ENCODE measurements at regions not wholly inside any gene's neighbourhood (a gene's known extent, or its start where the extent isn't known, plus 50 kb on each side); places are given as distances from the start of the nearest gene placed in this dataset.

- H3K4me3 ChIP-seq (ENCODE audit: low read depth, low read length) = no peak overlapping the region
- no peak overlapping the region for H3K27ac ChIP-seq (ENCODE audit: extremely low read depth, low read depth, low read length)
- POLR2A ChIA-PET = no interaction called here
- H3K36me3 ChIP-seq (ENCODE audit: control insufficient read depth in 2 of 2, insufficient read depth in 1 of 2, low read length in 2 of 2) = no peaks in the 10 kb centered on the region
- CTCF ChIA-PET = interaction anchor here (0.7 kb wide), 1 partner anchor 479 kb away, joined by 3 read pairs; no protein-coding TSS in a partner anchor
- H3K4me1 ChIP-seq (ENCODE audit: control insufficient read depth, insufficient read depth, low read length) = no peaks in the 10 kb centered on the region
- TF ChIP-seq HIC1 (tag by site-specific recombination; IDR thresholded peaks at IDR 0.05) (no peak), ZBTB20 (tag by site-specific recombination; IDR thresholded peaks at IDR 0.05) (no peak), ZNF747 (tag by site-specific recombination; IDR thresholded peaks at IDR 0.05) (no peak), ZNF366 (tag by site-specific recombination; conservative IDR thresholded peaks at IDR 0.05) (no peak), ZSCAN5A (tag by site-specific recombination; IDR thresholded peaks at IDR 0.05) (no peak), ZNF501 (tag by site-specific recombination; IDR thresholded peaks at IDR 0.05) (no peak), ZNF18 (tag by site-specific recombination; IDR thresholded peaks at IDR 0.05) (no peak), MYNN (tag by site-specific recombination; IDR thresholded peaks at IDR 0.05; ENCODE audit: borderline replicate concordance) (no peak), ZFP69B (tag by site-specific recombination; IDR thresholded peaks at IDR 0.05) (no peak), ZBTB6 (tag by site-specific recombination; IDR thresholded peaks at IDR 0.05) (no peak), ZNF394 (tag by site-specific recombination; IDR thresholded peaks at IDR 0.05; ENCODE audit: borderline replicate concordance) (no peak), ZNF600 (tag by site-specific recombination; IDR thresholded peaks at IDR 0.05) (no peak), ZIC2 (tag by site-specific recombination; IDR thresholded peaks at IDR 0.05) (no peak), HOXD13 (CRISPR knock-in tag; IDR thresholded peaks at IDR 0.05; ENCODE audit: borderline replicate concordance) (no peak), ZNF670 (tag by site-specific recombination; IDR thresholded peaks at IDR 0.05; ENCODE audit: low read depth) (no peak)
- H3K9me3 ChIP-seq (ENCODE audit: control insufficient read depth, insufficient read depth, low read depth, low read length) = no peaks in the 10 kb centered on the region
These were observed 290.5 kb upstream of the RARB start for GRCh38 chr3:25137606-25138005.

GRCh38 chr3:25139267-25139666 lies 288.8 kb upstream of the RARB start:
- H3K36me3 ChIP-seq (ENCODE audit: control insufficient read depth in 2 of 2, insufficient read depth in 1 of 2, low read length in 2 of 2) = no peaks in the 10 kb centered on the region
- no peaks in the 10 kb centered on the region for H3K4me1 ChIP-seq (ENCODE audit: control insufficient read depth, insufficient read depth, low read length)
- H3K4me3 ChIP-seq (ENCODE audit: low read depth, low read length) = no peak overlapping the region
- POLR2A ChIA-PET = no interaction called here
- no peaks in the 10 kb centered on the region for H3K9me3 ChIP-seq (ENCODE audit: control insufficient read depth, insufficient read depth, low read depth, low read length)
- no peak overlapping the region for H3K27ac ChIP-seq (ENCODE audit: extremely low read depth, low read depth, low read length)
- no peak for TF ChIP-seq ZNF626 (tag by site-specific recombination; IDR thresholded peaks at IDR 0.05)
- TF ChIP-seq ZNF18 (tag by site-specific recombination; IDR thresholded peaks at IDR 0.05) = no peak
- TF ChIP-seq ZNF629 (tag by site-specific recombination; IDR thresholded peaks at IDR 0.05) = no peak
- TF ChIP-seq PRDM4 (tag by site-specific recombination; IDR thresholded peaks at IDR 0.05) = no peak
- TF ChIP-seq ZNF623 (tag by site-specific recombination; IDR thresholded peaks at IDR 0.05) = no peak
- CTCF ChIA-PET = no interaction called here

Data from HEK293 (cell line).